ENCODE measurements at regions not wholly inside any gene's neighbourhood (a gene's known extent, or its start where the extent isn't known, plus 50 kb on each side); places are given as distances from the start of the nearest gene placed in this dataset.

DNA sequence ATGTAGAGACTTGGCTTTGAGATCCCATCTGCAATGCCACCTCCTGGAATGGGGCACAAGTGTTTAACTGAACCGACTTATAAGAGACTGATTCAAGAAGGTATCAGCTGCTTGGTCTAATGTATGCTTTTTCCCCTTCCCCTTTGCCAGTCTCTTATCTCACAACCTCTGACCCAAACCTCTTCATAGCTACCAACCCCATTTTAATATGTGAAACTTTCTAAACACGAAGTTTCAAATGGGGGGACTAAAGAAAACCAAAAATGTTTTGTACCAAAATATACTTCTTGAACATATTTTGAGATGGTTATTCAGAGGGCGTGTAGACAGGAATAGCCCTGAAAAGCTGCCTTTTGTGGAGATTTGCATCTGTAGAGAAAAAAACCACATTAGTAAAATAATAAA is 73.1 kb downstream of the OXSM start:
- no peak overlapping the region for H3K4me3 ChIP-seq (ENCODE audit: low read length)
- no peaks in the 10 kb centered on the region for H3K4me1 ChIP-seq (ENCODE audit: control insufficient read depth, insufficient read depth, low read length)
- H3K27ac ChIP-seq (ENCODE audit: low read length): no peak overlapping the region
- no peaks in the 10 kb centered on the region for H3K9me3 ChIP-seq (ENCODE audit: control insufficient read depth, insufficient read depth, low read length)
- no peaks in the 10 kb centered on the region for H3K36me3 ChIP-seq (ENCODE audit: control insufficient read depth, insufficient read depth, low read length)
- DNase-seq (ENCODE audit: low read depth, low spot score): no peak
- no peaks in the 10 kb centered on the region for H3K27me3 ChIP-seq (ENCODE audit: control insufficient read depth, insufficient read depth, low read length)
- WGBS (ENCODE audit: insufficient coverage, insufficient read length): no CpG with 5 or more reads among the region's 3 CpGs

DNA sequence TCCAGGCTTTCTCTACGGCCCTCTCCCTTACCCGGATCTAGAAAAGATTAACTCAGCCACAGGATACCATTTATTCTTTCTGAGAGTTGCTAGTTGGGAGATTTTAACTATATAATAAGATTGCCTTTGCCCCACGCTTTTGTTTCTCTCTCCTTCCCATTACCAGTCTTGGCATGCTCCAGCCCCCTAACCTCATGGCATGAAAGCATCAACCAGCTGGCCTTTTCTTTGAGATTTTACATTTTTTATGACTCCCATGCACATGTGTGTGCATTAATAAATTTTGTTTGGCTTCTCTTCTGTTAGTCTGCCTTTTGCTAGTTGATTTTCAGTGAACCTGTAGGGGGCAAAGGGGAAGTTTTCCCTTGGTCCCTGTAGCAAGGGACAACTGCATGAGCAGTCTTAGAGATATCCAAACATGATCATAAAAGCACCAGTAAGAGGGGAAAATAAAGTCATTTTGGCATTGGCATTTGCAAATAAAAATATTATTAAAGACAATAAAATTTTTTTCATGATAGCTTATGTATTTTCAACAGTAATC is 73.6 kb downstream of the OXSM start:
- H3K27me3 ChIP-seq (ENCODE audit: control insufficient read depth, insufficient read depth, low read length): no peaks in the 10 kb centered on the region
- whole genome bisulfite sequencing (ENCODE audit: insufficient coverage, insufficient read length): no CpG with 5 or more reads among the region's 3 CpGs
- DNase-seq (ENCODE audit: low read depth, low spot score): no peak

DNA sequence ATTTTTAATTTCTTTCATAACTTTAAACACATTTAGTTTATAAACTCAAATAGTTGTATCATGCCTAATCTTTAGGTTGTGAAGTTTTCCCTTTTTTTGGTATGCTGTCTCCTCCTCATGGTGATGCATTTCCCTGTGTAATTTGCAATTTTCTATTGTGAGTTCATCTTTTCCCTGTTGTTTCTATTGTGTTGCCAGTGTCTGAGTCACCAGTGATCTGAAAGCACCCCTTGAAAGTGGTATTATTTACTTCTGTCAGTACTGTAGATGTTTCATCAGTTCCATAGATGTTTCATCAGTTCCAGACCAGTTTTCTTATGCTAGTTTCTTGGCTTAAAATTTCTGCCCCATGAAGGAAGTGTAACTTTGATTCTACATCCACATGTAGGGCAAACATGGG is 80.6 kb downstream of the OXSM start:
- Histone ChIP-seq H3K27ac (ENCODE audit: low read length) (no peak overlapping the region), H3K9me3 (ENCODE audit: control insufficient read depth, insufficient read depth, low read length) (no peaks in the 10 kb centered on the region), H3K27me3 (ENCODE audit: control insufficient read depth, insufficient read depth, low read length) (no peaks in the 10 kb centered on the region), H3K4me3 (ENCODE audit: low read length) (no peak overlapping the region), H3K4me1 (ENCODE audit: control insufficient read depth, insufficient read depth, low read length) (no peaks in the 10 kb centered on the region), H3K36me3 (ENCODE audit: control insufficient read depth, insufficient read depth, low read length) (no peaks in the 10 kb centered on the region; the same call in 1 of the 2 replicates)
- DNase-seq (ENCODE audit: low read depth, low spot score): no peak

More for the DNA sequence above, 73.6 kb downstream of the OXSM start:
- Histone ChIP-seq H3K4me3 (ENCODE audit: low read length) (no peak overlapping the region), H3K36me3 (ENCODE audit: control insufficient read depth, insufficient read depth, low read length) (no peaks in the 10 kb centered on the region), H3K4me1 (ENCODE audit: control insufficient read depth, insufficient read depth, low read length) (no peaks in the 10 kb centered on the region), H3K9me3 (ENCODE audit: control insufficient read depth, insufficient read depth, low read length) (no peaks in the 10 kb centered on the region), H3K27ac (ENCODE audit: low read length) (no peak overlapping the region)

DNA sequence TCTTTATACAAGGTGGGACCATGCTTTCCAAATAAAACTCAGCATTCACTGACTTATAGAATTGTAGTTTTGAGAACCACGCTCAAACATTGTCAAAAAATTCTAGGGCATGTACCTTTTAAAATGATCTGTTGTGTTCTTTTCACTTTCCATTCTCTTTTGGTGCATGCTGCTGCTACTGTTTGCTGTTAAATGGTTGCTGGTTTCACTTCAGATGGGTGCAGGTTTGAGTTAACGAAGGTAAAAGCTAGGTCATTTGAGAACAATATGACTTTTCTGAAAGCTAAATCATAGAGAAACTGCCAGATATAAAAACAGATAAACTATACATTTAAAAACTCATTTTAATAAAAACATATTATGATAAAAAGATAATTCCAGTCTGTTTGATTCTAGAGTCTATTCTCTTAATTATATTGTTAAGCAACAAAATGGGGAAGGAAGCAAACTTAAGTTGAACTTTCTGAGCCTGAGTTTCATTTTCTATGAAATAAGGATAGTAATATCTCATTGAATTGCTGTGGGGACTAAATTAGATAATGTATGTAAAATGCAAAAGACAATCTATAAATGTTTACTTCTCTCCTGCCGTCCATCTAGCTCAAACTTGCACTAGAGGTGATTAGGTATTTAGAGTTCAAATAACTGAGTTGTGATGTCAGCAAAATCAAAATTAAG is 82.4 kb downstream of the OXSM start:
- H3K27me3 ChIP-seq (ENCODE audit: control insufficient read depth, insufficient read depth, low read length): no peaks in the 10 kb centered on the region
- H3K9me3 ChIP-seq (ENCODE audit: control insufficient read depth, insufficient read depth, low read length): no peaks in the 10 kb centered on the region
- DNase-seq (ENCODE audit: low read depth, low spot score): no peak
- H3K27ac ChIP-seq (ENCODE audit: low read length): no peak overlapping the region
- H3K36me3 ChIP-seq (ENCODE audit: control insufficient read depth, insufficient read depth, low read length): no peaks in the 10 kb centered on the region; the same call in 1 of the 2 replicates
- no peak overlapping the region for H3K4me3 ChIP-seq (ENCODE audit: low read length)
- H3K4me1 ChIP-seq (ENCODE audit: control insufficient read depth, insufficient read depth, low read length): no peaks in the 10 kb centered on the region
- WGBS (ENCODE audit: insufficient coverage, insufficient read length): no CpG with 5 or more reads among the region's 3 CpGs

DNA sequence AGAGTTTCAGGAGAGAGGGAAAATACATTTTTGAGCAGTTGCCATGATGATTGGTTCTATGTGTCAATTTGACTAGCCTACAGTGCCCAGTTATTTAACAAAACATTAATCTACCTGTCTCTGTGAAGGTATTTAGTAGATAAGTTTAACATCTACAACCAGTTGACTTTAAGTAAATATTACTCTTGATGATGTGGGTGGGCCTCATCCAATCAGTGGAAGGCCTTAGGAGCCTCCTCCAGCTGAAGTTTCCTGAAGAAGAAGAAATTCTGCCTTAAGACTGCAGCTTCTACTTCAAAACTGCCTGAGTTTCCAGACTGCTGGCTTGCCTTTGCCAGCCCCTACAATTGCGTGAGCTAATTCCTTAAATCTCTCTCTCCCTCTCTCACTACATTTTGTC is 93.6 kb downstream of the OXSM start:
- H3K9me3 ChIP-seq (ENCODE audit: control insufficient read depth, insufficient read depth, low read length): no peaks in the 10 kb centered on the region
- H3K36me3 ChIP-seq (ENCODE audit: control insufficient read depth, insufficient read depth, low read length): no peaks in the 10 kb centered on the region
- H3K27me3 ChIP-seq (ENCODE audit: control insufficient read depth, insufficient read depth, low read length): no peaks in the 10 kb centered on the region
- no peaks in the 10 kb centered on the region for H3K4me1 ChIP-seq (ENCODE audit: control insufficient read depth, insufficient read depth, low read length)
- no CpG with 5 or more reads among the region's 1 CpG for WGBS (ENCODE audit: insufficient coverage, insufficient read length)
- H3K27ac ChIP-seq (ENCODE audit: low read length): no peak overlapping the region
- no peak overlapping the region for H3K4me3 ChIP-seq (ENCODE audit: low read length)
- DNase-seq (ENCODE audit: low read depth, low spot score): no peak

DNA sequence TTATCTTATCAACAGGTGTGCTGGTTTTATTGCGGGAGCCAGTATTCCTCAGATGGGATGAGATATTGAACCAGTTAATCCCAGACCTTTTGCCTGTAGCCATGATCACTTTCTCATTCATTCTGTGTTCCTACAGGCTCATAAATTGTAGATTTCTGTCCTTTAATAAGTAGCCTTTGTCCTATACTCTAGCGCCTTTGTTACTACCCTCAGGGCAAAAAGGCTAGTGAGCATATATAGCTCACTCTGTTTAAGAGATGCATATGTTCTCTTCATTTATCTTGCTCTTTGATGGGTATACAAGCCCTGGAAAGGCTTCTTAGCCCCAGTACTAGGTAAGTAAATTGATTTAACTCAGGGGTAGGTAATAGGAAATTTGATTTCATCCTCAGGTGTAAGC is 95.1 kb downstream of the OXSM start:
- no peak for DNase-seq (ENCODE audit: low read depth, low spot score)
- H3K36me3 ChIP-seq (ENCODE audit: control insufficient read depth, insufficient read depth, low read length): no peaks in the 10 kb centered on the region
- H3K27me3 ChIP-seq (ENCODE audit: control insufficient read depth, insufficient read depth, low read length): no peaks in the 10 kb centered on the region
- no peak overlapping the region for H3K4me3 ChIP-seq (ENCODE audit: low read length)
- no peaks in the 10 kb centered on the region for H3K4me1 ChIP-seq (ENCODE audit: control insufficient read depth, insufficient read depth, low read length)
- no peaks in the 10 kb centered on the region for H3K9me3 ChIP-seq (ENCODE audit: control insufficient read depth, insufficient read depth, low read length)
- no CpG with 5 or more reads among the region's 2 CpGs for WGBS (ENCODE audit: insufficient coverage, insufficient read length)
- no peak overlapping the region for H3K27ac ChIP-seq (ENCODE audit: low read length)

DNA sequence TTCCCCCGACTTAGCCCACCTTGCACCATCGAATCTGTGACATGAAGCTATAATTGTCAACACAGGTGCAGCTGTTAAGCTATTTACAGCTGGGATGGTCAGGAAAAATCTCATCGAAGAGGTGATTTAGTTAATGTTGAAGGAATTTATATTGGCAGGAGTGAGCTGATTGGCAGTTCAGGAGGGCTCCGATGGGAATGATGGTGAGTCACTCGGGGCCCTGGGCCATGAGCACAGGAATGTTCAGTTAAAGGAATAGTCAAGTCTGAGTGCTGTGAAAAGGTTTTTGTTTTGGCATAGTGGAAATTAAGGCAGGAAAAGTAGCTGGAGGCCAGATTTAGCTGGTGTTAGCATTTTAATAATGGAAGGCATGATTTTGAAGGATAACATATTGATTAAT is 95.7 kb downstream of the OXSM start:
- Histone ChIP-seq H3K27me3 (ENCODE audit: control insufficient read depth, insufficient read depth, low read length) (no peaks in the 10 kb centered on the region), H3K9me3 (ENCODE audit: control insufficient read depth, insufficient read depth, low read length) (no peaks in the 10 kb centered on the region), H3K4me1 (ENCODE audit: control insufficient read depth, insufficient read depth, low read length) (no peaks in the 10 kb centered on the region), H3K36me3 (ENCODE audit: control insufficient read depth, insufficient read depth, low read length) (no peaks in the 10 kb centered on the region), H3K27ac (ENCODE audit: low read length) (no peak overlapping the region), H3K4me3 (ENCODE audit: low read length) (no peak overlapping the region)
- WGBS (ENCODE audit: insufficient coverage, insufficient read length): no CpG with 5 or more reads among the region's 5 CpGs
- DNase-seq (ENCODE audit: low read depth, low spot score): no peak

DNA sequence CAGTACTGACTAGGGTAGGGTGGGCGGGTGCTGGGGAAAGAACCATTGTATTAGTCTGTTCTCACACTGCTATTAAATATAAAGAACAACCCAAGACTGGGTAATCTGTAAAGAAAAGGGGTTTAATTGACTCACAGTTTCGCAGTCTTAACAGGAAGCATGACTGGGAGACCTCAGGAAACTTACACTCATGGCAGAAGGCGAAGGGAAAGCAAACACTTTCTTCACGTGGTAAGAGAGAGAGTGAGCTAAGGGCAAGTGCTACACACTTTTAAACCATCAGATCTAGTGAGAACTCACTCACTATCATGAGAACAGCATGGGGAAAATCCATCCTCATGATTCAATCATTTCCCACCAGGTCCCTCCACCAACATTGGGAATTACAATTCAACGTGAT is 98.0 kb downstream of the OXSM start:
- no peaks in the 10 kb centered on the region for H3K36me3 ChIP-seq (ENCODE audit: control insufficient read depth, insufficient read depth, low read length)
- H3K27ac ChIP-seq (ENCODE audit: low read length): no peak overlapping the region
- no peaks in the 10 kb centered on the region for H3K9me3 ChIP-seq (ENCODE audit: control insufficient read depth, insufficient read depth, low read length)
- H3K4me1 ChIP-seq (ENCODE audit: control insufficient read depth, insufficient read depth, low read length): no peaks in the 10 kb centered on the region
- no peaks in the 10 kb centered on the region for H3K27me3 ChIP-seq (ENCODE audit: control insufficient read depth, insufficient read depth, low read length)
- WGBS (ENCODE audit: insufficient coverage, insufficient read length): no CpG with 5 or more reads among the region's 5 CpGs
- no peak for DNase-seq (ENCODE audit: low read depth, low spot score)
- no peak overlapping the region for H3K4me3 ChIP-seq (ENCODE audit: low read length)

DNA sequence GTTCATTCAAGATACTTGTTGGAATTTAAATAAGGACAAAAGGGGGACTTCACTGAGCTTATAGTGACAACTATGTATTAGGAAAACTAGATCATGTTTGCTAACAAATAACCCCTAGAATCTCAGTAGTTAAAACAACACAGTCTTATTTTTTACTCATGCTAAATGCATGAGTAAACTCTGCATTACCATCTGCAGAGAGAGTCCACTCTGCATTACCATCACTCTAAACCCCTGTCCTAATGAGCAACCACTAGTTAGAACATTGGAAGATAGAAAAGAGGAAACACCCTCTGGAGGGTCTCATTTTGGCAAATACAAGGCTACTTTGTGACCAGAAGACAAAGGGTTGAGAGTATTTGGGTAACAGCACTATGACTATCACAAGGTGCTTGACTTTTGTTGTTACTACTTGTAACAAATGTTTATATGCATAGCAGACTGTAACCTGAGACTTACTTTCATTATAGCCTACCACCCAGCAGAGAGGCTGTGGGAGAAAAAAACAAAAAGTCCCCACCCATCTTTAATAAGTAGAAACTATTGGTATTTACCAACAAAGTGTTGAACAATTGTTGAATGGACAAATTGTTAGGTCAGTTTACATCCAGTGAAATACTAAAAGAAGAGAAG is 99.1 kb downstream of the OXSM start:
- Histone ChIP-seq H3K9me3 (ENCODE audit: control insufficient read depth, insufficient read depth, low read length) (no peaks in the 10 kb centered on the region), H3K4me3 (ENCODE audit: low read length) (no peak overlapping the region), H3K27ac (ENCODE audit: low read length) (no peak overlapping the region), H3K36me3 (ENCODE audit: control insufficient read depth, insufficient read depth, low read length) (no peaks in the 10 kb centered on the region), H3K27me3 (ENCODE audit: control insufficient read depth, insufficient read depth, low read length) (no peaks in the 10 kb centered on the region), H3K4me1 (ENCODE audit: control insufficient read depth, insufficient read depth, low read length) (no peaks in the 10 kb centered on the region)
- DNase-seq (ENCODE audit: low read depth, low spot score): no peak

DNA sequence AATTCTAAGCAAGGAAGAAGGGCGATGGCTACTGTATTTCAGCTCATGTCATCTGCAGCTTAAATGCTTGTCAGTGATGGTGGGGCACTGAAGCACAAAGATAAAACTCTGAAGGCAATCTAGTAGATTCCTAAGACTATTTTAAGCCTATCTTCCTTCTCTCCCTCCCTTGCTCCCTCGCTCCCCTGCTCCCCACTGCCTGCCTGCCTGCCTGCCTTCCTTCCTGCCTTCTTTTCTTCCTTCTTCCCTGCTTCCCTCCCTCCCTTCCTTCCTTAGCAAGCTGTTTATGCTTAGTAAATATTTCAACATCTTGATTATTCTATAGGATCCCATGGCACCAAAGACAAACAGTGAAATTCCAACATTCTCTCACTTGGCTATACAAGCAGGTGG is 99.6 kb downstream of the OXSM start:
- Histone ChIP-seq H3K4me3 (ENCODE audit: low read length) (no peak overlapping the region), H3K9me3 (ENCODE audit: control insufficient read depth, insufficient read depth, low read length) (no peaks in the 10 kb centered on the region), H3K27ac (ENCODE audit: low read length) (no peak overlapping the region), H3K36me3 (ENCODE audit: control insufficient read depth, insufficient read depth, low read length) (no peaks in the 10 kb centered on the region), H3K27me3 (ENCODE audit: control insufficient read depth, insufficient read depth, low read length) (no peaks in the 10 kb centered on the region), H3K4me1 (ENCODE audit: control insufficient read depth, insufficient read depth, low read length) (no peaks in the 10 kb centered on the region)
- no CpG with 5 or more reads among the region's 2 CpGs for WGBS (ENCODE audit: insufficient coverage, insufficient read length)
- no peak for DNase-seq (ENCODE audit: low read depth, low spot score)

DNA sequence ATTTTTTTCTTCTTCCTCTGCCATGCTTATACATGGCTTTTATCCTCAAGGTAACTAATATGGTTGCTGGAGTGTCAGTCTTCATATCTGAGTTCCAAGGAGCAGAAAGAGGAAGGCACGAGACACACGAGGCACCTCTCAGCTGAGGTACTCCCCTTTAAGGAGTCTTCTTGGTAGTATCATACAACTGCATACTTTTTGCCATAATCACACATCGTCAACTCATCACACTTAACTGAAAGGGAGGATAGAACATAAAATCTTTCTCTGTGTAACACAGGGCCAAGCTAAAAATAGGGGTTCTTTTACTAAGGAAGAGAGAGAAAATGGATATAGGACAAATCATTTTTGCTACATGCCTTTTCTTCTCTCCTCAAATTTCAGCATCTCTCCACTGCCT is 104.2 kb downstream of the OXSM start:
- no peak overlapping the region for H3K27ac ChIP-seq (ENCODE audit: low read length)
- no peak overlapping the region for H3K4me3 ChIP-seq (ENCODE audit: low read length)
- no peaks in the 10 kb centered on the region for H3K4me1 ChIP-seq (ENCODE audit: control insufficient read depth, insufficient read depth, low read length)
- no CpG with 5 or more reads among the region's 3 CpGs for WGBS (ENCODE audit: insufficient coverage, insufficient read length)
- no peaks in the 10 kb centered on the region for H3K36me3 ChIP-seq (ENCODE audit: control insufficient read depth, insufficient read depth, low read length)
- no peak for DNase-seq (ENCODE audit: low read depth, low spot score)
- no peaks in the 10 kb centered on the region for H3K9me3 ChIP-seq (ENCODE audit: control insufficient read depth, insufficient read depth, low read length)
- H3K27me3 ChIP-seq (ENCODE audit: control insufficient read depth, insufficient read depth, low read length): no peaks in the 10 kb centered on the region
